ENCODE measurements at regions not wholly inside any gene's neighbourhood (a gene's known extent, or its start where the extent isn't known, plus 50 kb on each side); places are given as distances from the start of the nearest gene placed in this dataset.
"Not testable (repeated sequence)": the region's sequence is repeated elsewhere in the genome, so short reads cannot be mapped to it uniquely, and the experiment has no call there.

DNA sequence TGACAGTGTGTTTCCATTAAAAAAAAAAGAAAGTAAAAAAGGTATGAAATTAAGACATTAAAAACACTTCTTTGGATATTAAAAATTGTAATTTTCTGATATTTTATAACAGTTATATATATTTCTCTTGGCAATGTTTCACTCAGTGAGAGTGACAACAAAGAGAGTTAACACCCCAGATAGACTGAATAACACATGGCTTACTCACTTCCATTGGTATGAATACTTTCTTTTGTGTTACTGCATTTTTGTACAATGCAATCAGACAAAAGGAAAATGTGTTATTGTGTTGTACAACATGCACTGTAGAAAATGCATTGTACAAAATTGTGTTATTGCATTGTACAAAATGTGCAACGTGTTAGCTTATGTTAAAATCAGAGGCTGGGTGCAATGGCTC is 676.6 kb upstream of the AMELY start:
- TF ChIP-seq, protein P1, sequence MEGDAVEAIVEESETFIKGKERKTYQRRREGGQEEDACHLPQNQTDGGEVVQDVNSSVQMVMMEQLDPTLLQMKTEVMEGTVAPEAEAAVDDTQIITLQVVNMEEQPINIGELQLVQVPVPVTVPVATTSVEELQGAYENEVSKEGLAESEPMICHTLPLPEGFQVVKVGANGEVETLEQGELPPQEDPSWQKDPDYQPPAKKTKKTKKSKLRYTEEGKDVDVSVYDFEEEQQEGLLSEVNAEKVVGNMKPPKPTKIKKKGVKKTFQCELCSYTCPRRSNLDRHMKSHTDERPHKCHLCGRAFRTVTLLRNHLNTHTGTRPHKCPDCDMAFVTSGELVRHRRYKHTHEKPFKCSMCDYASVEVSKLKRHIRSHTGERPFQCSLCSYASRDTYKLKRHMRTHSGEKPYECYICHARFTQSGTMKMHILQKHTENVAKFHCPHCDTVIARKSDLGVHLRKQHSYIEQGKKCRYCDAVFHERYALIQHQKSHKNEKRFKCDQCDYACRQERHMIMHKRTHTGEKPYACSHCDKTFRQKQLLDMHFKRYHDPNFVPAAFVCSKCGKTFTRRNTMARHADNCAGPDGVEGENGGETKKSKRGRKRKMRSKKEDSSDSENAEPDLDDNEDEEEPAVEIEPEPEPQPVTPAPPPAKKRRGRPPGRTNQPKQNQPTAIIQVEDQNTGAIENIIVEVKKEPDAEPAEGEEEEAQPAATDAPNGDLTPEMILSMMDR (IDR thresholded peaks at IDR 0.05 in 4 of 5, conservative IDR thresholded peaks at IDR 0.05 in 1 of 5): not testable (repeated sequence)
- TF ChIP-seq POLR2A (IDR thresholded peaks at IDR 0.05): not testable (repeated sequence)
